Transverse colon (tissue), 1 donor: ENCODE measurements at regions not wholly inside any gene's neighbourhood (a gene's known extent, or its start where the extent isn't known, plus 50 kb on each side); places are given as distances from the start of the nearest gene placed in this dataset.

ENCODE experiments used
- EP300 ChIP-seq: sonication (generic); formaldehyde crosslinking; IDR thresholded peaks from one replicate; pipeline ENCODE4 v1.6.1; 2017; ENCODE audit warnings: antibody characterized with exemption, low read depth
- POLR2A ChIP-seq: fragments of 450-650 bp; IDR thresholded peaks from one replicate; pipeline ENCODE4 v1.6.1; 2016; ENCODE audit warnings: antibody characterized with exemption, mild to moderate bottlenecking, moderate library complexity

DNA sequence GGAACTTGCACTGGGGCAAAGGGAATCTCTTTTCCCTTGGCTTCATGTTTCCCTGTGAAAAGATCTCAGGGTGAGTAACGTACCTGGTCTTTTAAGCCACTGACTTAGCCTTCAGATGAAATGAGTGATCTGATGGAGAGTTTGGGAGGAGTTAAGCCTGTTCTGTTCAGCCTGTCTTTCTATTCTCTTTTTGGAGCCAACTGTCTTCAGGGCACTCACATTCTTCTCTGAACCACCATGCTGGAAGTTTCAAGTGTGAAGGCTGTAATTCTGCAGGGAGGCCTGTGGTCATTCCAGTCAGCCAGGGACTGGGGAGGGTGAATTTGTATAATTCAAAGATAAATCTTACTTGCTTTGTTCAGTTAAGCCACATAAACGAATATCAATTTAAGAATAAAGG lies 722.2 kb upstream of the SEMA6A start:
- TF ChIP-seq POLR2A (no peak), EP300 (no peak)
